Common myeloid progenitor, CD34-positive (primary cell): ENCODE measurements at regions not wholly inside any gene's neighbourhood (a gene's known extent, or its start where the extent isn't known, plus 50 kb on each side); places are given as distances from the start of the nearest gene placed in this dataset.

Source experiments
- CTCF ChIA-PET: fragments of 350-600 bp; sonication (Branson Sonifier 250); formaldehyde crosslinking; loops from one replicate; lab custom pipeline; 2021; ENCODE audit warnings: antibody characterized with exemption; lab: Charles Lee
- POLR2A ChIA-PET: fragments of 350-600 bp; sonication (Branson Sonifier 250); formaldehyde crosslinking; loops from one replicate; lab custom pipeline; 2021; ENCODE audit warnings: antibody characterized with exemption; lab: Charles Lee
- DNase-seq, 3 donors: peaks; one replicate each; pipeline versions ENCODE4 v3.0.0 to v3.0.0-alpha.2; 2013
- H3K27ac ChIP-seq, 2 experiments: 1 replicate in 1 of 2; 2 replicates in 1 of 2; pipeline ENCODE4 v1.7.0; 2013; ENCODE audit warnings: inconsistent platforms in 2 of 2, low read length in 2 of 2, mild to moderate bottlenecking in 2 of 2, low read depth in 1 of 2, moderate library complexity in 1 of 2; ENCODE audit not compliant: severe bottlenecking in 2 of 2, insufficient read depth in 1 of 2, poor library complexity in 1 of 2
- H3K27me3 ChIP-seq, 5 experiments: replicated peaks in 2 of 5; 1 replicate in 3 of 5; 2 replicates in 2 of 5; pipeline versions ENCODE4 v1.6.1 to v1.7.0; 2013; ENCODE audit warnings: low read length in 4 of 5, mild to moderate bottlenecking in 2 of 5, moderate library complexity in 2 of 5, inconsistent platforms in 1 of 5; ENCODE audit not compliant: insufficient read depth in 5 of 5, control insufficient read depth in 4 of 5
- H3K36me3 ChIP-seq, 4 experiments: 1 replicate in 2 of 4; 2 replicates in 2 of 4; pipeline versions ENCODE4 v1.6.1 to v1.7.0; 2013; ENCODE audit warnings: low read length in 3 of 4, control low read depth in 1 of 4, mild to moderate bottlenecking in 1 of 4; ENCODE audit not compliant: control insufficient read depth in 4 of 4, insufficient read depth in 4 of 4
- H3K4me1 ChIP-seq, 4 experiments: 1 replicate in 3 of 4; 2 replicates in 1 of 4; pipeline versions ENCODE4 v1.6.1 to v1.7.1; 2013; ENCODE audit warnings: low read length in 3 of 4, mild to moderate bottlenecking in 3 of 4, control low read depth in 1 of 4, inconsistent platforms in 1 of 4, moderate library complexity in 1 of 4; ENCODE audit not compliant: control insufficient read depth in 4 of 4, insufficient read depth in 4 of 4; ENCODE audit errors: control extremely low read depth in 1 of 4
- H3K4me3 ChIP-seq, 7 experiments: 1 replicate in 4 of 7; 2 replicates in 3 of 7; pipeline versions ENCODE4 v1.5.1 to v1.7.0; 2013; ENCODE audit warnings: mild to moderate bottlenecking in 7 of 7, low read length in 6 of 7, moderate library complexity in 6 of 7, inconsistent platforms in 2 of 7, low read depth in 2 of 7, control low read depth in 1 of 7; ENCODE audit not compliant: insufficient read depth in 4 of 7, control insufficient read depth in 1 of 7; ENCODE audit errors: extremely low read depth in 1 of 7
- H3K9me3 ChIP-seq, 5 experiments: 1 replicate in 4 of 5; 2 replicates in 1 of 5; pipeline versions ENCODE4 v1.6.1 to v1.7.1; 2013; ENCODE audit warnings: low read length in 4 of 5, mild to moderate bottlenecking in 2 of 5, inconsistent platforms in 1 of 5, low read depth in 1 of 5, moderate library complexity in 1 of 5; ENCODE audit not compliant: control insufficient read depth in 4 of 5, insufficient read depth in 2 of 5; ENCODE audit errors: control extremely low read depth in 1 of 5
- WGBS: methylation state at CpG from one replicate; pipeline ENCODE4 v1.1.5; 2013; ENCODE audit not compliant: insufficient coverage; 5-methylcytosine and 5-hydroxymethylcytosine counted together

GRCh38 chr10:2978111-2978510 lies 89.2 kb upstream of the PFKP start:
- Histone ChIP-seq H3K27me3 (no peaks in the 10 kb centered on the region), H3K27ac (no peak overlapping the region), H3K4me3 (no peak overlapping the region), H3K4me1 (peaks cover 0 to 3% (median 0%) of the 10 kb centered on the region in 4 experiments), H3K36me3 (no peaks in the 10 kb centered on the region), H3K9me3 (no peaks in the 10 kb centered on the region)
- WGBS = 23% methylated on average over 2 of the region's 2 CpGs
- CTCF ChIA-PET = interaction anchor here (0.9 to 1.6 kb wide), 3 partner anchors 11 to 141 kb away, joined by 3 to 4 read pairs (median 4); no protein-coding TSS in a partner anchor
- POLR2A ChIA-PET = interaction anchor here (0.7 kb wide), 1 partner anchor 203 kb away, joined by 3 read pairs; no protein-coding TSS in a partner anchor
- peak; percentile 59 to 80 (median 70) for DNase-seq

- no peaks in the 10 kb centered on the region for H3K4me1 ChIP-seq
- H3K9me3 ChIP-seq = no peaks in the 10 kb centered on the region
- no peak overlapping the region for H3K27ac ChIP-seq
- WGBS = 100% methylated on average over 7 of the region's 12 CpGs
- no peaks in the 10 kb centered on the region for H3K36me3 ChIP-seq
- ChIA-PET CTCF (no interaction called here), POLR2A (no interaction called here)
- no peak for DNase-seq
- H3K4me3 ChIP-seq = no peak overlapping the region
- H3K27me3 ChIP-seq = no peaks in the 10 kb centered on the region
These were observed 92.7 kb upstream of the PFKP start for GRCh38 chr10:2974503-2975207.

GRCh38 chr10:2974083-2974482 lies 93.3 kb upstream of the PFKP start:
- ChIA-PET CTCF (no interaction called here), POLR2A (no interaction called here)
- Histone ChIP-seq H3K4me3 (no peak overlapping the region), H3K27ac (no peak overlapping the region), H3K4me1 (no peaks in the 10 kb centered on the region), H3K27me3 (no peaks in the 10 kb centered on the region), H3K36me3 (no peaks in the 10 kb centered on the region), H3K9me3 (no peaks in the 10 kb centered on the region)
- no CpG with 5 or more reads among the region's 3 CpGs for WGBS
- DNase-seq = no peak

- Histone ChIP-seq H3K27ac (no peak overlapping the region), H3K9me3 (no peaks in the 10 kb centered on the region), H3K27me3 (no peaks in the 10 kb centered on the region), H3K4me3 (no peak overlapping the region), H3K4me1 (no peaks in the 10 kb centered on the region), H3K36me3 (no peaks in the 10 kb centered on the region)
- no peak for DNase-seq
- ChIA-PET POLR2A (no interaction called here), CTCF (no interaction called here)
- WGBS = 100% methylated on average over 2 of the region's 8 CpGs
These were observed 94.5 kb upstream of the PFKP start for GRCh38 chr10:2972810-2973209.

- no peaks in the 10 kb centered on the region for H3K27me3 ChIP-seq
- no peak for DNase-seq
- no peak overlapping the region for H3K4me3 ChIP-seq
- POLR2A ChIA-PET = no interaction called here
- CTCF ChIA-PET = no interaction called here
- H3K36me3 ChIP-seq = no peaks in the 10 kb centered on the region
- WGBS = 79% methylated on average over 3 of the region's 7 CpGs
- no peaks in the 10 kb centered on the region for H3K4me1 ChIP-seq
- H3K9me3 ChIP-seq = no peaks in the 10 kb centered on the region
- H3K27ac ChIP-seq = no peak overlapping the region
These were observed 95.1 kb upstream of the PFKP start for GRCh38 chr10:2972216-2972615.

- ChIA-PET POLR2A (interaction anchor here (0.6 kb wide), 1 partner anchor 1918 kb away, joined by 5 read pairs; no protein-coding TSS in a partner anchor), CTCF (interaction anchor here (1.1 kb wide), 1 partner anchor 39 kb away, joined by 7 read pairs; no protein-coding TSS in a partner anchor)
- no peaks in the 10 kb centered on the region for H3K36me3 ChIP-seq
- no peaks in the 10 kb centered on the region for H3K27me3 ChIP-seq
- no peak for DNase-seq
- WGBS = 100% methylated on average over 3 of the region's 7 CpGs
- H3K9me3 ChIP-seq = no peaks in the 10 kb centered on the region
- H3K27ac ChIP-seq = no peak overlapping the region
- H3K4me3 ChIP-seq = no peak overlapping the region
- H3K4me1 ChIP-seq = no peaks in the 10 kb centered on the region
These were observed 97.0 kb upstream of the PFKP start for GRCh38 chr10:2970190-2970823.

GRCh38 chr10:2968401-2969058 lies 98.8 kb upstream of the PFKP start:
- H3K4me3 ChIP-seq = no peak overlapping the region
- no peak overlapping the region for H3K27ac ChIP-seq
- H3K27me3 ChIP-seq = no peaks in the 10 kb centered on the region
- ChIA-PET CTCF (no interaction called here), POLR2A (no interaction called here)
- no peaks in the 10 kb centered on the region for H3K36me3 ChIP-seq
- WGBS = 96% methylated on average over 3 of the region's 9 CpGs
- no peaks in the 10 kb centered on the region for H3K9me3 ChIP-seq
- no peaks in the 10 kb centered on the region for H3K4me1 ChIP-seq
- DNase-seq = no peak
